HG02678 (cell line): ENCODE measurements at regions not wholly inside any gene's neighbourhood (a gene's known extent, or its start where the extent isn't known, plus 50 kb on each side); places are given as distances from the start of the nearest gene placed in this dataset.

Experiments
- ATAC-seq: cut with Tn5 transposase; IDR thresholded peaks from one replicate; pipeline ENCODE4 v1.9.1; 2021; ENCODE audit warnings: mild to moderate bottlenecking, moderate library complexity; ENCODE audit not compliant: unreplicated experiment

GRCh38 chr13:68076046-68076445 lies 845.9 kb upstream of the PCDH9 start:
- no peak for ATAC-seq

GRCh38 chr13:68066879-68067513 lies 836.9 kb upstream of the PCDH9 start:
- no peak for ATAC-seq

GRCh38 chr13:68064001-68064770 lies 834.0 kb upstream of the PCDH9 start:
- ATAC-seq, result no peak

- no peak for ATAC-seq
Measured at GRCh38 chr13:68063181-68063580, 833.0 kb upstream of the PCDH9 start.

GRCh38 chr13:68057836-68058235 lies 827.7 kb upstream of the PCDH9 start:
- ATAC-seq, result no peak

GRCh38 chr13:68056816-68057710 lies 826.9 kb upstream of the PCDH9 start:
- ATAC-seq, result no peak

GRCh38 chr13:68051910-68052309 lies 821.8 kb upstream of the PCDH9 start:
- no peak for ATAC-seq

GRCh38 chr13:68050761-68051160 lies 820.6 kb upstream of the PCDH9 start:
- ATAC-seq, result no peak

- ATAC-seq, result no peak
Measured at GRCh38 chr13:68048802-68049359, 818.7 kb upstream of the PCDH9 start.

GRCh38 chr13:68047889-68048288 lies 817.8 kb upstream of the PCDH9 start:
- no peak for ATAC-seq

- no peak for ATAC-seq
Measured at GRCh38 chr13:68046903-68047302, 816.8 kb upstream of the PCDH9 start.

- peak; percentile 68 for ATAC-seq
Measured at GRCh38 chr13:68030152-68030809, 800.1 kb upstream of the PCDH9 start.

- ATAC-seq, result no peak
Measured at GRCh38 chr13:68028701-68029100, 798.6 kb upstream of the PCDH9 start.

- ATAC-seq, result no peak
Measured at GRCh38 chr13:68027306-68027705, 797.2 kb upstream of the PCDH9 start.

GRCh38 chr13:68026077-68026476 lies 795.9 kb upstream of the PCDH9 start:
- no peak for ATAC-seq

- no peak for ATAC-seq
Measured at GRCh38 chr13:68025604-68026003, 795.5 kb upstream of the PCDH9 start.

GRCh38 chr13:68023838-68024581 lies 793.9 kb upstream of the PCDH9 start:
- ATAC-seq, result no peak

- no peak for ATAC-seq
Measured at GRCh38 chr13:68019901-68020300, 789.8 kb upstream of the PCDH9 start.

GRCh38 chr13:68009546-68009945 lies 779.4 kb upstream of the PCDH9 start:
- no peak for ATAC-seq

GRCh38 chr13:68007576-68007975 lies 777.4 kb upstream of the PCDH9 start:
- ATAC-seq, result no peak
